ENCODE measurements at regions not wholly inside any gene's neighbourhood (a gene's known extent, or its start where the extent isn't known, plus 50 kb on each side); places are given as distances from the start of the nearest gene placed in this dataset.

DNA sequence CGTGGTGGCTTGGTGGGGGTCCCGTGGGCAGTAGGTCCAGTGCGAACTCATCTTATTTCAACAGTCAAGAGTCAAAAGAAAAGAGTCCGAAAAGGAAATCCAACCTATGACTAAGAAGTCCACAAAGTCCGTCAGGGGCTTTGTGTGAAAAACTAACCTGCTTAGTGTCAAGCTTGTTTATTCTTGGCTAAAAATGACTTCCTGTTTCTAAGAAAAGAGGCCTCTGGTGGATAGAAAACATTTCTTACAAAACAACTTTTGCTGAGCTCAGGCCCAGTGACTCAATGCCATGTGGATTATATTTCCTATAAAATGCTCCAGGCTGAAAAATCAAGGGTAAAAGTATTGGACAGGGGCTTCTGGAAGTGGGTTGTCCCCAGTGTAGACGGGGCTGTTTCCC, 105.9 kb downstream of the GADD45G start:
- Histone ChIP-seq H3K9ac (ENCODE audit: low read length) (no peak overlapping the region), H3K9me2 (ENCODE audit: insufficient read depth, low read length) (no peaks in the 10 kb centered on the region), H3F3A (ENCODE audit: insufficient read depth, low read length, poor library complexity, severe bottlenecking) (no peaks in the 10 kb centered on the region), H3K27ac (ENCODE audit: low read length) (no peak overlapping the region), H3K27me3 (ENCODE audit: insufficient read depth, low read depth, low read length) (no peaks in the 10 kb centered on the region), H3K79me2 (replicated peaks; ENCODE audit: insufficient read depth, low read length) (no peaks in the 10 kb centered on the region), H3K36me3 (ENCODE audit: insufficient read depth, low read length) (no peaks in the 10 kb centered on the region), H3K9me3 (ENCODE audit: low read length) (no peaks in the 10 kb centered on the region), H3K4me3 (ENCODE audit: low read length) (no peak overlapping the region), H3K4me2 (ENCODE audit: low read length) (no peak overlapping the region), H4K20me1 (ENCODE audit: insufficient read depth) (no peaks in the 10 kb centered on the region), H2AFZ (ENCODE audit: low read depth, low read length) (no peak overlapping the region)
- TF ChIP-seq EZH2 (IDR thresholded peaks at IDR 0.05; ENCODE audit: borderline replicate concordance, insufficient read depth, low read length, poor library complexity, severe bottlenecking) (no peak), POLR2AphosphoS5 (IDR thresholded peaks at IDR 0.05) (no peak), RAD21 (conservative IDR thresholded peaks at IDR 0.05) (no peak), MXI1 (conservative IDR thresholded peaks at IDR 0.05; ENCODE audit: poor library complexity, severe bottlenecking) (no peak), TAF1 (IDR thresholded peaks at IDR 0.05; ENCODE audit: low read depth) (no peak), EP300 (conservative IDR thresholded peaks at IDR 0.05; ENCODE audit: poor library complexity, severe bottlenecking) (no peak), SMC3 (conservative IDR thresholded peaks at IDR 0.05; ENCODE audit: poor library complexity) (no peak)
- TF ChIP-seq, protein P1, sequence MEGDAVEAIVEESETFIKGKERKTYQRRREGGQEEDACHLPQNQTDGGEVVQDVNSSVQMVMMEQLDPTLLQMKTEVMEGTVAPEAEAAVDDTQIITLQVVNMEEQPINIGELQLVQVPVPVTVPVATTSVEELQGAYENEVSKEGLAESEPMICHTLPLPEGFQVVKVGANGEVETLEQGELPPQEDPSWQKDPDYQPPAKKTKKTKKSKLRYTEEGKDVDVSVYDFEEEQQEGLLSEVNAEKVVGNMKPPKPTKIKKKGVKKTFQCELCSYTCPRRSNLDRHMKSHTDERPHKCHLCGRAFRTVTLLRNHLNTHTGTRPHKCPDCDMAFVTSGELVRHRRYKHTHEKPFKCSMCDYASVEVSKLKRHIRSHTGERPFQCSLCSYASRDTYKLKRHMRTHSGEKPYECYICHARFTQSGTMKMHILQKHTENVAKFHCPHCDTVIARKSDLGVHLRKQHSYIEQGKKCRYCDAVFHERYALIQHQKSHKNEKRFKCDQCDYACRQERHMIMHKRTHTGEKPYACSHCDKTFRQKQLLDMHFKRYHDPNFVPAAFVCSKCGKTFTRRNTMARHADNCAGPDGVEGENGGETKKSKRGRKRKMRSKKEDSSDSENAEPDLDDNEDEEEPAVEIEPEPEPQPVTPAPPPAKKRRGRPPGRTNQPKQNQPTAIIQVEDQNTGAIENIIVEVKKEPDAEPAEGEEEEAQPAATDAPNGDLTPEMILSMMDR (IDR thresholded peaks at IDR 0.05; ENCODE audit: poor library complexity, severe bottlenecking) = no peak
- TF ChIP-seq, protein P2, sequence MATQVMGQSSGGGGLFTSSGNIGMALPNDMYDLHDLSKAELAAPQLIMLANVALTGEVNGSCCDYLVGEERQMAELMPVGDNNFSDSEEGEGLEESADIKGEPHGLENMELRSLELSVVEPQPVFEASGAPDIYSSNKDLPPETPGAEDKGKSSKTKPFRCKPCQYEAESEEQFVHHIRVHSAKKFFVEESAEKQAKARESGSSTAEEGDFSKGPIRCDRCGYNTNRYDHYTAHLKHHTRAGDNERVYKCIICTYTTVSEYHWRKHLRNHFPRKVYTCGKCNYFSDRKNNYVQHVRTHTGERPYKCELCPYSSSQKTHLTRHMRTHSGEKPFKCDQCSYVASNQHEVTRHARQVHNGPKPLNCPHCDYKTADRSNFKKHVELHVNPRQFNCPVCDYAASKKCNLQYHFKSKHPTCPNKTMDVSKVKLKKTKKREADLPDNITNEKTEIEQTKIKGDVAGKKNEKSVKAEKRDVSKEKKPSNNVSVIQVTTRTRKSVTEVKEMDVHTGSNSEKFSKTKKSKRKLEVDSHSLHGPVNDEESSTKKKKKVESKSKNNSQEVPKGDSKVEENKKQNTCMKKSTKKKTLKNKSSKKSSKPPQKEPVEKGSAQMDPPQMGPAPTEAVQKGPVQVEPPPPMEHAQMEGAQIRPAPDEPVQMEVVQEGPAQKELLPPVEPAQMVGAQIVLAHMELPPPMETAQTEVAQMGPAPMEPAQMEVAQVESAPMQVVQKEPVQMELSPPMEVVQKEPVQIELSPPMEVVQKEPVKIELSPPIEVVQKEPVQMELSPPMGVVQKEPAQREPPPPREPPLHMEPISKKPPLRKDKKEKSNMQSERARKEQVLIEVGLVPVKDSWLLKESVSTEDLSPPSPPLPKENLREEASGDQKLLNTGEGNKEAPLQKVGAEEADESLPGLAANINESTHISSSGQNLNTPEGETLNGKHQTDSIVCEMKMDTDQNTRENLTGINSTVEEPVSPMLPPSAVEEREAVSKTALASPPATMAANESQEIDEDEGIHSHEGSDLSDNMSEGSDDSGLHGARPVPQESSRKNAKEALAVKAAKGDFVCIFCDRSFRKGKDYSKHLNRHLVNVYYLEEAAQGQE (IDR thresholded peaks at IDR 0.05; ENCODE audit: borderline replicate concordance) = no peak

DNA sequence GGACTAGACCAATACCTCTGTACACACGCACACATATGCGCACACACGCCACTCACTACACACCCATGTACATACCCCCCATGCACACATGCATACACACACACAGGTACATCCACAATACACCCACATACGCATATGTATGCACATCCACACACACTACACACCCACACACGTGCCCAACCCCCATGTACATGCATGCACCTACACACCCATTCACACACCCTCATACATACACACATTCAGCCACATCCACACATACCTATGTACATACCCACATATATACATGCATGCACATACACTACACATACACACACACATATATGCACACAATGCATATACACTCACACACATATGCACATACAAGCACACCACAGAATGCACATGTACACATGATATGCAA, 107.1 kb downstream of the GADD45G start:
- H2AFZ ChIP-seq (ENCODE audit: low read depth, low read length) = no peak overlapping the region
- no peak overlapping the region for H3K4me3 ChIP-seq (ENCODE audit: low read length)
- no peaks in the 10 kb centered on the region for H3F3A ChIP-seq (ENCODE audit: insufficient read depth, low read length, poor library complexity, severe bottlenecking)
- no peak for TF ChIP-seq POLR2AphosphoS5 (IDR thresholded peaks at IDR 0.05)
- no peak for TF ChIP-seq MXI1 (conservative IDR thresholded peaks at IDR 0.05; ENCODE audit: poor library complexity, severe bottlenecking)
- no peak for TF ChIP-seq TAF1 (IDR thresholded peaks at IDR 0.05; ENCODE audit: low read depth)
- no peak for TF ChIP-seq EZH2 (IDR thresholded peaks at IDR 0.05; ENCODE audit: borderline replicate concordance, insufficient read depth, low read length, poor library complexity, severe bottlenecking)
- TF ChIP-seq, protein P2 (IDR thresholded peaks at IDR 0.05; ENCODE audit: borderline replicate concordance) = no peak
- TF ChIP-seq, protein P1 (IDR thresholded peaks at IDR 0.05; ENCODE audit: poor library complexity, severe bottlenecking) = no peak
- no peak for TF ChIP-seq RAD21 (conservative IDR thresholded peaks at IDR 0.05)
- TF ChIP-seq EP300 (conservative IDR thresholded peaks at IDR 0.05; ENCODE audit: poor library complexity, severe bottlenecking) = no peak
- TF ChIP-seq SMC3 (conservative IDR thresholded peaks at IDR 0.05; ENCODE audit: poor library complexity) = no peak
- no peaks in the 10 kb centered on the region for H3K36me3 ChIP-seq (ENCODE audit: insufficient read depth, low read length)
- H4K20me1 ChIP-seq (ENCODE audit: insufficient read depth) = no peaks in the 10 kb centered on the region
- H3K27ac ChIP-seq (ENCODE audit: low read length) = no peak overlapping the region
- H3K79me2 ChIP-seq (replicated peaks; ENCODE audit: insufficient read depth, low read length) = no peaks in the 10 kb centered on the region
- H3K4me2 ChIP-seq (ENCODE audit: low read length) = no peak overlapping the region
- H3K9ac ChIP-seq (ENCODE audit: low read length) = no peak overlapping the region
- H3K27me3 ChIP-seq (ENCODE audit: insufficient read depth, low read depth, low read length) = no peaks in the 10 kb centered on the region
- no peaks in the 10 kb centered on the region for H3K9me2 ChIP-seq (ENCODE audit: insufficient read depth, low read length)
- no peaks in the 10 kb centered on the region for H3K9me3 ChIP-seq (ENCODE audit: low read length)
